H7 (cell line): ENCODE measurements at regions not wholly inside any gene's neighbourhood (a gene's known extent, or its start where the extent isn't known, plus 50 kb on each side); places are given as distances from the start of the nearest gene placed in this dataset.

Experiments used
- DNase-seq: peaks from one replicate; pipeline ENCODE4 v3.0.0; 2012
- H3K27me3 ChIP-seq: 2 replicates; pipeline ENCODE4 v1.6.0; 2011; ENCODE audit warnings: mild to moderate bottlenecking, low read length; ENCODE audit not compliant: control insufficient read depth, insufficient read depth
- H3K36me3 ChIP-seq: replicated peaks from 2 replicates; pipeline ENCODE4 v1.5.1; 2011; ENCODE audit warnings: low read length; ENCODE audit not compliant: control insufficient read depth, insufficient read depth
- H3K4me3 ChIP-seq: 2 replicates; pipeline ENCODE4 v1.5.1; 2011; ENCODE audit warnings: low read depth, mild to moderate bottlenecking, control low read depth, low read length, moderate library complexity; ENCODE audit not compliant: insufficient read depth

- peaks cover 49% of the 10 kb centered on the region for H3K27me3 ChIP-seq
- no peak for DNase-seq
Measured at GRCh38 chr5:73236541-73237128, 63.6 kb downstream of the TMEM174 start.

DNA sequence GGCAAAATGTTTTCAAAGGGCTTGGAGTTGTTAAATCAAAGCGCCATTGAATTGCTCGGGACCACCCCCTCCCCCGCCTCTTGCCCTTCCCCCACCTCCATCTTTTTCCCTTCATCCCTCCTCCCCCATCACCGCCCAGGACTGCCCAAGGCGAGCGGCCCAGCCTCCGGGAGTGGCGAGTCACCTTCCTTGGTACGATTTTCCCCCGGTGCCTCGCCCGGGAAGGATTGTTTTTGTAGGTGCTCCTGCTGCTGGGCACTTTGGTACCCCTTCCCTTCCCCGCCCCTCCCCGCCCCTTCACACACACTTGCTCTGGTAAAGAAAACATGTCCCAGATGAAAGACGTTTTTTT lies 61.2 kb downstream of the TMEM174 start:
- peak; percentile 77 for DNase-seq
- peaks cover 74% of the 10 kb centered on the region for H3K27me3 ChIP-seq
- peak overlapping the region; percentile 28 for H3K4me3 ChIP-seq
- no peaks in the 10 kb centered on the region for H3K36me3 ChIP-seq

More at GRCh38 chr5:73236541-73237128, 63.6 kb downstream of the TMEM174 start:
- Histone ChIP-seq H3K36me3 (no peaks in the 10 kb centered on the region), H3K4me3 (no peak overlapping the region)

- H3K4me3 ChIP-seq: peak overlapping the region; percentile 28
- H3K36me3 ChIP-seq: no peaks in the 10 kb centered on the region
- DNase-seq: peak; percentile 83
- H3K27me3 ChIP-seq: peaks cover 78% of the 10 kb centered on the region
Measured at GRCh38 chr5:73233461-73234203, 60.6 kb downstream of the TMEM174 start.

DNA sequence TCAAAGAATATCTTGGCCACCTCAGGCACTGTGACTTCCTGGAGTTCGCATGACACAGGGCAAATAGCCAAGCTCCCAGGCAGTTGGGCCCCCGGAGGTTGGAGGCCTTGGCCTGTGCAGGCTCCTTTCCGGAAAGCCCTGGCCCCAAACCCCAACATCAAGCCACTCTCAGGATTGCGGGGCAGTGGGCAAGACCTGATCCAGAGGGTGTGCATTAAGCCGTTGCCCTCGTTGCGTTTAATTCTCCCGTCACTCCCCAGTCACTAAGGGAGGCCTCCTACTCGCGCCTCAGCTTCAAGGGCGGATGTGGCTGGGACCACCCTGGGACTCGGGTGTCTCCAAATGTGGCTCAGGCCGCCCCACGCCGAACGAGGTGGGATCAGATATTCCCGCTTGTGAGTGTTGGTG lies 60.1 kb downstream of the TMEM174 start:
- peak overlapping the region; percentile 28; the same call in 1 of the 2 replicates for H3K4me3 ChIP-seq
- H3K36me3 ChIP-seq: no peaks in the 10 kb centered on the region
- DNase-seq: peak; percentile 61
- H3K27me3 ChIP-seq: peaks cover 83% of the 10 kb centered on the region

- DNase-seq: peak; percentile 69
- Histone ChIP-seq H3K36me3 (no peaks in the 10 kb centered on the region), H3K27me3 (peaks cover 83% of the 10 kb centered on the region), H3K4me3 (no peak overlapping the region; the same call in 1 of the 2 replicates)
Measured at GRCh38 chr5:73232266-73233041, 59.5 kb downstream of the TMEM174 start.

DNA sequence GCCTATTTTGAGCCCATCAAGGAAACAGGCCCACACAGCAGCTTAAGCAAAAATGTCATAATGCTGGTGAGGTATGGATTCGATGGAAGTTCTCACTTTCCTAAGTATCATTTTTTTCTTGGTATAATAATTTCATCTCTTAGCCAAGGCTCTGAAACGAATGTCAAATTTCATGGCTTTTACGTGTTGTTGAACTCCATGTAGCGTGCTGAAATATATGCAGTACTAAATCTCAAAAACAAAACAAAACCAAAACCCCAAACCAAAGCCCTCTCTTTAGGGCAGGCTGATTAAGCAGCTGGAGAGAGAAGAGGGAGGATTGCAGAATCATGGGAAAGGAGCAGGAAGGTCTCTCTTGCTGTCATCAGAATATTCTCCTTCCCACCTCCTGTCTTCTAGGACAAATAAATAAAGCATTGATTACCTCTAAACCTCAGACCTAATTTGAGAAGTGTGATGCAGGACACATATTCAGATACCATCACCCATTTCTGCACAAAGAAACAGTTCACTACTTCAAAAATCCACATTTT lies 58.3 kb downstream of the TMEM174 start:
- H3K4me3 ChIP-seq: no peak overlapping the region
- H3K27me3 ChIP-seq: peaks cover 79% of the 10 kb centered on the region
- H3K36me3 ChIP-seq: no peaks in the 10 kb centered on the region
- DNase-seq: no peak

GRCh38 chr5:73230264-73231245 lies 57.6 kb downstream of the TMEM174 start:
- DNase-seq: peak; percentile 75
- Histone ChIP-seq H3K4me3 (peak overlapping the region; percentile 13; the same call in 1 of the 2 replicates), H3K36me3 (no peaks in the 10 kb centered on the region), H3K27me3 (peaks cover 75% of the 10 kb centered on the region)

DNA sequence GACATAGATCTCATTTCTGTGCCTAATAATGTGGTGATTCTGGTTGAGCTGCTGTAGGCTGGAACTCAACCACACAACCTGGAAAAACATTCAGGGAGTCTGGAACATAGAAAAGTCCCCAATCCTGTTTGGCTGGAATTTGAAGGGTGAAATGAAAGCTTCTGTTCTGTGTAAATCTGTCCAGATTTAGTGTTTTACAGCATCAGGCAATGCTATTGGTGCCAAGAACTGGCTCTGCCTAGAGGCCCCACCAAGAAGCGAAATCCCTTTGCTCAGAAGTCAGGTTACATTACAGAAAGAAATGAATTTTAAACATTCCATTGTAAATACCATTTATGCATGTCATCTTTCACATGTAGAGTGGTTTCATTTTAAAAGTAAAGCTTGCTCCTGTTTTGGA lies 56.3 kb downstream of the TMEM174 start:
- H3K36me3 ChIP-seq: no peaks in the 10 kb centered on the region
- no peak for DNase-seq
- no peak overlapping the region for H3K4me3 ChIP-seq
- peaks cover 65% of the 10 kb centered on the region for H3K27me3 ChIP-seq

- H3K36me3 ChIP-seq: no peaks in the 10 kb centered on the region
- no peak for DNase-seq
- no peak overlapping the region for H3K4me3 ChIP-seq
- peaks cover 52% of the 10 kb centered on the region for H3K27me3 ChIP-seq
Measured at GRCh38 chr5:73228052-73228451, 55.1 kb downstream of the TMEM174 start.
